ENCODE measurements at regions not wholly inside any gene's neighbourhood (a gene's known extent, or its start where the extent isn't known, plus 50 kb on each side); places are given as distances from the start of the nearest gene placed in this dataset.

- H3K4me3 ChIP-seq, result no peak overlapping the region
- intact Hi-C loops (cut with DNase I), result no loop called here
- WGBS, result 93% methylated on average over 4 of the region's 4 CpGs
- H3K27me3 ChIP-seq, result no peaks in the 10 kb centered on the region
- H3K36me3 ChIP-seq, result no peaks in the 10 kb centered on the region
- no peak overlapping the region for H3K27ac ChIP-seq (replicated peaks in 1 of 4)
- no peaks in the 10 kb centered on the region for H3K9me3 ChIP-seq
- DNase-seq (ENCODE audit: extremely low spot score), result no peak
- TF ChIP-seq POLR2AphosphoS5 (IDR thresholded peaks at IDR 0.05), result no peak
- TF ChIP-seq POLR2A (IDR thresholded peaks at IDR 0.05; ENCODE audit: low read depth), result no peak
- TF ChIP-seq EP300 (IDR thresholded peaks at IDR 0.05), result no peak
- TF ChIP-seq CTCF (IDR thresholded peaks at IDR 0.05), result no peak
- peaks cover 0 to 3% (median 0%) of the 10 kb centered on the region in 4 donors for H3K4me1 ChIP-seq
Observed at GRCh38 chr5:56288873-56289601, 55.9 kb upstream of the ANKRD55 start.

- Histone ChIP-seq H3K27me3 (no peaks in the 10 kb centered on the region), H3K4me3 (no peak overlapping the region), H3K27ac (replicated peaks in 1 of 4) (no peak overlapping the region), H3K4me1 (peaks cover 0 to 3% (median 0%) of the 10 kb centered on the region in 4 donors), H3K9me3 (no peaks in the 10 kb centered on the region), H3K36me3 (no peaks in the 10 kb centered on the region)
- no peak for DNase-seq (ENCODE audit: extremely low spot score)
- no peak for TF ChIP-seq CTCF (IDR thresholded peaks at IDR 0.05)
- no peak for TF ChIP-seq EP300 (IDR thresholded peaks at IDR 0.05)
- intact Hi-C loops (cut with DNase I), result no loop called here
- WGBS, result 51% methylated on average over 2 of the region's 2 CpGs
Observed at GRCh38 chr5:56286015-56286884, 53.1 kb upstream of the ANKRD55 start.

GRCh38 chr5:56282951-56283350, 49.8 kb upstream of the ANKRD55 start:
- Histone ChIP-seq H3K27ac (replicated peaks in 1 of 4) (no peak overlapping the region), H3K36me3 (no peaks in the 10 kb centered on the region), H3K4me1 (peaks cover 23 to 24% (median 24%) of the 10 kb centered on the region in 4 donors), H3K9me3 (no peaks in the 10 kb centered on the region), H3K4me3 (no peak overlapping the region), H3K27me3 (no peaks in the 10 kb centered on the region)
- intact Hi-C loops (cut with DNase I), result no loop called here
- TF ChIP-seq POLR2AphosphoS5 (IDR thresholded peaks at IDR 0.05), result no peak
- TF ChIP-seq CTCF (IDR thresholded peaks at IDR 0.05), result no peak
- TF ChIP-seq EP300 (IDR thresholded peaks at IDR 0.05), result no peak
- TF ChIP-seq POLR2A (IDR thresholded peaks at IDR 0.05; ENCODE audit: low read depth), result no peak
- 95% methylated on average over 2 of the region's 2 CpGs for WGBS
- DNase-seq (ENCODE audit: extremely low spot score), result no peak

Small RNAs in the stretch of these regions (small RNA-seq; reads per million reads assigned to genes)
- gene HMGN1P17 (0 reads per million in 3 donors), gene RNU6ATAC2P (0 reads per million in 3 donors)
